HEK293T (cell line): ENCODE measurements at regions not wholly inside any gene's neighbourhood (a gene's known extent, or its start where the extent isn't known, plus 50 kb on each side); places are given as distances from the start of the nearest gene placed in this dataset.

ENCODE experiments used
- NFRKB ChIP-seq: fragments of 450-650 bp; IDR thresholded peaks from 2 replicates; pipeline ENCODE4 v1.6.1; 2016; ENCODE audit warnings: mild to moderate bottlenecking, moderate library complexity
- PKNOX1 ChIP-seq: fragments of 450-650 bp; IDR thresholded peaks from 2 replicates; pipeline ENCODE4 v1.6.1; 2016

- TF ChIP-seq PKNOX1 (no peak), NFRKB (no peak)
These were observed 301.4 kb downstream of the KLF12 start for GRCh38 chr13:73832825-73833224.
